IMR-90 (cell line): ENCODE measurements at regions not wholly inside any gene's neighbourhood (a gene's known extent, or its start where the extent isn't known, plus 50 kb on each side); places are given as distances from the start of the nearest gene placed in this dataset.

ENCODE experiments used
- ATAC-seq: fragments of 200-7000 bp; cut with Tn5 transposase; 2 replicates; pipeline ENCODE4 v1.9.1; 2020; ENCODE audit warnings: low read depth, mild to moderate bottlenecking, moderate library complexity
- BruUV-seq: library from RNA; stranded (reverse); fragments of 400-500 nt; replicated peaks from 2 replicates; lab custom pipeline; 2021; lab: Mats Ljungman, UMichigan
- CTCF ChIA-PET: fragments of 300-600 bp; formaldehyde crosslinking; extraction: SDS; loops from one replicate; lab custom pipeline; 2021; ENCODE audit warnings: antibody characterized with exemption; lab: Yijun Ruan, JAX
- POLR2A ChIA-PET: fragments of 300-600 bp; sonication (Branson Sonifier 250); formaldehyde crosslinking; loops from one replicate; lab custom pipeline; 2022; ENCODE audit warnings: antibody characterized with exemption; ENCODE audit not compliant: unreplicated experiment; lab: Charles Lee
- DNase-seq: peaks from one replicate; pipeline ENCODE4 v3.0.0; 2013
- H2AFZ ChIP-seq: replicated peaks from 2 replicates; pipeline ENCODE3; 2013; ENCODE audit warnings: low read length, mild to moderate bottlenecking; ENCODE audit not compliant: poor library complexity
- H2AK5ac ChIP-seq: 2 replicates; pipeline ENCODE4 v1.6.1; 2013; ENCODE audit warnings: low read depth, low read length, inconsistent platforms
- H2AK9ac ChIP-seq: replicated peaks from 2 replicates; pipeline ENCODE3; 2013; ENCODE audit warnings: mild to moderate bottlenecking, low read depth, low read length, moderate library complexity; ENCODE audit not compliant: poor library complexity
- H2BK120ac ChIP-seq: 2 replicates; pipeline ENCODE4 v1.6.1; 2013; ENCODE audit warnings: low read depth, low read length, inconsistent platforms
- H2BK15ac ChIP-seq: 3 replicates; pipeline ENCODE4 v1.6.1; 2013; ENCODE audit warnings: low read depth, low read length, inconsistent platforms
- H2BK20ac ChIP-seq: 2 replicates; pipeline ENCODE4 v1.6.1; 2013; ENCODE audit warnings: low read depth, mild to moderate bottlenecking, inconsistent platforms, low read length, moderate library complexity
- H2BK5ac ChIP-seq: 2 replicates; pipeline ENCODE4 v1.6.1; 2013; ENCODE audit warnings: mild to moderate bottlenecking, low read depth, low read length, inconsistent platforms; ENCODE audit not compliant: poor library complexity, severe bottlenecking
- H3K14ac ChIP-seq: replicated peaks from 2 replicates; pipeline ENCODE4 v1.6.1; 2013; ENCODE audit warnings: low read depth, low read length, inconsistent platforms
- H3K18ac ChIP-seq: 2 replicates; pipeline ENCODE4 v1.6.1; 2013; ENCODE audit warnings: low read depth, low read length, control low read depth
- H3K23ac ChIP-seq: 2 replicates; pipeline ENCODE4 v1.6.1; 2013; ENCODE audit warnings: low read depth, low read length, inconsistent platforms
- H3K27ac ChIP-seq: 2 replicates; pipeline ENCODE4 v1.5.1; 2013; ENCODE audit warnings: mild to moderate bottlenecking, control low read depth, low read length; ENCODE audit not compliant: insufficient read depth
- H3K27me3 ChIP-seq: 2 replicates; pipeline ENCODE4 v1.6.1; 2013; ENCODE audit warnings: low read length; ENCODE audit not compliant: control insufficient read depth, insufficient read depth
- H3K36me3 ChIP-seq: 2 replicates; pipeline ENCODE4 v1.6.1; 2013; ENCODE audit warnings: low read length, mixed read lengths; ENCODE audit not compliant: control insufficient read depth, insufficient read depth
- H3K4ac ChIP-seq: 2 replicates; pipeline ENCODE4 v1.6.1; 2013; ENCODE audit warnings: low read depth, low read length, inconsistent platforms
- H3K4me1 ChIP-seq: 2 replicates; pipeline ENCODE4 v1.6.1; 2013; ENCODE audit warnings: low read length, mixed read lengths; ENCODE audit not compliant: control insufficient read depth, insufficient read depth
- H3K4me2 ChIP-seq: 2 replicates; pipeline ENCODE4 v1.6.1; 2013; ENCODE audit warnings: low read depth, mild to moderate bottlenecking, control low read depth, low read length, moderate library complexity
- H3K4me3 ChIP-seq: 2 replicates; pipeline ENCODE4 v1.5.1; 2013; ENCODE audit warnings: low read depth, mild to moderate bottlenecking, control low read depth, low read length, moderate library complexity; ENCODE audit not compliant: insufficient read depth
- H3K56ac ChIP-seq: 2 replicates; pipeline ENCODE4 v1.6.1; 2013; ENCODE audit warnings: low read length, inconsistent platforms; ENCODE audit not compliant: insufficient read depth; ENCODE audit errors: extremely low read depth
- H3K79me1 ChIP-seq, 2 experiments: 2 replicates each; pipeline ENCODE4 v1.6.1; 2013; ENCODE audit warnings: low read length in 2 of 2, inconsistent platforms in 1 of 2, low read depth in 1 of 2
- H3K9ac ChIP-seq: 2 replicates; pipeline ENCODE4 v1.6.1; 2013; ENCODE audit warnings: low read depth, low read length, control low read depth
- H3K9me1 ChIP-seq: 2 replicates; pipeline ENCODE4 v1.6.1; 2013; ENCODE audit warnings: low read length, inconsistent platforms; ENCODE audit not compliant: insufficient read depth
- H3K9me3 ChIP-seq: 2 replicates; pipeline ENCODE4 v1.6.1; 2013; ENCODE audit warnings: low read length; ENCODE audit not compliant: control insufficient read depth, insufficient read depth
- H4K20me1 ChIP-seq: 2 replicates; pipeline ENCODE4 v1.6.1; 2013; ENCODE audit warnings: low read length, inconsistent platforms; ENCODE audit not compliant: insufficient read depth
- H4K5ac ChIP-seq: 2 replicates; pipeline ENCODE4 v1.6.1; 2013; ENCODE audit warnings: mild to moderate bottlenecking, low read depth, low read length, control low read depth
- H4K8ac ChIP-seq, 2 experiments: 2 replicates each; pipeline ENCODE4 v1.6.1; 2013; ENCODE audit warnings: low read depth in 2 of 2, low read length in 2 of 2, control low read depth in 1 of 2, inconsistent platforms in 1 of 2
- H4K91ac ChIP-seq: 2 replicates; pipeline ENCODE4 v1.6.1; 2013; ENCODE audit warnings: low read depth, low read length, inconsistent platforms; ENCODE audit not compliant: insufficient read depth
- ELK1 ChIP-seq: fragments of 150-350 bp; IDR thresholded peaks from 2 replicates; pipeline ENCODE4 v1.6.1; 2016; ENCODE audit warnings: low read depth, mild to moderate bottlenecking, low read length, moderate library complexity, borderline replicate concordance
- MAZ ChIP-seq: IDR thresholded peaks from 2 replicates; pipeline ENCODE4 v1.6.1; 2012; ENCODE audit warnings: low read depth, mild to moderate bottlenecking, low read length, improper control_type of control experiment, moderate library complexity, borderline replicate concordance
- WGBS, 2 experiments: methylation state at CpG; one replicate each; pipeline versions ENCODE4 v1.1.5 to v1.1.7; 2013; ENCODE audit warnings: missing lambda C conversion rate in 2 of 2; ENCODE audit not compliant: insufficient read length in 1 of 2; ENCODE audit errors: extremely low coverage in 2 of 2; 5-methylcytosine and 5-hydroxymethylcytosine counted together
- dilution Hi-C: fragments of 300-500 bp; cut with HindIII; formaldehyde crosslinking; loops from one replicate; pipeline ENCODE4 v1.14.3; 2018; ENCODE audit warnings: low sequenced_read_pairs; ENCODE audit not compliant: unreplicated experiment
- in situ Hi-C: fragments of 300-500 bp; cut with MboI; formaldehyde crosslinking; loops from 3 replicates; pipeline ENCODE4 v1.14.3; 2019; ENCODE audit warnings: low sequenced_read_pairs, inconsistent platforms, mixed read lengths
- intact Hi-C: fragments of 100-400 bp; cut with micrococcal nuclease; formaldehyde crosslinking; loops from 2 replicates; pipeline ENCODE4 v1.10.0; 2022

GRCh38 chr9:118362123-118362522, 657.9 kb downstream of the TLR4 start:
- Histone ChIP-seq H3K9me3 (peaks cover 22% of the 10 kb centered on the region), H3K4me2 (no peak overlapping the region), H2BK15ac (no peak overlapping the region), H3K4ac (no peak overlapping the region), H3K14ac (no peak overlapping the region), H4K8ac (no peak overlapping the region), H3K27me3 (no peaks in the 10 kb centered on the region), H4K5ac (no peak overlapping the region), H3K23ac (no peak overlapping the region), H4K91ac (no peak overlapping the region), H2BK120ac (no peak overlapping the region), H3K27ac (no peak overlapping the region), H3K79me1 (no peaks in the 10 kb centered on the region), H2AK9ac (no peak overlapping the region), H3K56ac (no peak overlapping the region), H2BK20ac (no peak overlapping the region), H3K18ac (no peak overlapping the region), H3K4me1 (no peaks in the 10 kb centered on the region), H3K36me3 (no peaks in the 10 kb centered on the region), H3K4me3 (no peak overlapping the region), H4K20me1 (no peaks in the 10 kb centered on the region), H2BK5ac (no peak overlapping the region), H3K9ac (no peak overlapping the region), H3K9me1 (no peaks in the 10 kb centered on the region), H2AK5ac (no peak overlapping the region), H2AFZ (no peak overlapping the region)
- no TSS peak for BruUV-seq
- DNase-seq (no peak), ATAC-seq (no peak)
- ChIA-PET POLR2A (no interaction called here), CTCF (no interaction called here)
- dilution Hi-C loops = no loop called here
- intact Hi-C loops = no loop called here
- WGBS, 2 experiments = no CpG with 5 or more reads among the region's 1 CpG
- in situ Hi-C loops = no loop called here
- TF ChIP-seq MAZ (no peak), ELK1 (no peak)
